ENCODE measurements at regions not wholly inside any gene's neighbourhood (a gene's known extent, or its start where the extent isn't known, plus 50 kb on each side); places are given as distances from the start of the nearest gene placed in this dataset.

- Histone ChIP-seq H3K4me1 (ENCODE audit: low read length) (peaks cover 6% of the 10 kb centered on the region), H2AFZ (ENCODE audit: low read depth, low read length) (no peak overlapping the region)
Observed at GRCh38 chr15:59953392-59953883, 50.7 kb upstream of the FOXB1 start.

GRCh38 chr15:59952960-59953359 is 51.2 kb upstream of the FOXB1 start:
- Histone ChIP-seq H4K20me1 (ENCODE audit: insufficient read depth, low read length) (no peaks in the 10 kb centered on the region), H3K79me2 (ENCODE audit: low read length) (no peaks in the 10 kb centered on the region), H3K9ac (ENCODE audit: low read length) (no peak overlapping the region), H3K4me2 (ENCODE audit: low read length) (no peak overlapping the region), H3K27me3 (ENCODE audit: low read depth, low read length) (no peaks in the 10 kb centered on the region), H3K9me3 (ENCODE audit: insufficient read depth, low read length) (peaks cover 14% of the 10 kb centered on the region), H3K36me3 (replicated peaks; ENCODE audit: low read depth, low read length) (peaks cover 6% of the 10 kb centered on the region), H2AFZ (ENCODE audit: low read depth, low read length) (no peak overlapping the region), H3K27ac (ENCODE audit: low read length) (no peak overlapping the region), H3K4me3 (ENCODE audit: low read length) (no peak overlapping the region), H3K4me1 (ENCODE audit: low read length) (peaks cover 2% of the 10 kb centered on the region)
- no peak for TF ChIP-seq EZH2phosphoT487 (IDR thresholded peaks at IDR 0.05; ENCODE audit: low read depth)
- no peak for TF ChIP-seq CTCF (IDR thresholded peaks at IDR 0.05; ENCODE audit: low read depth, low read length)

More at GRCh38 chr15:59953392-59953883, 50.7 kb upstream of the FOXB1 start:
- TF ChIP-seq EZH2phosphoT487 (IDR thresholded peaks at IDR 0.05; ENCODE audit: low read depth) (no peak), CTCF (IDR thresholded peaks at IDR 0.05; ENCODE audit: low read depth, low read length) (no peak)
- Histone ChIP-seq H3K79me2 (ENCODE audit: low read length) (no peaks in the 10 kb centered on the region), H3K27me3 (ENCODE audit: low read depth, low read length) (no peaks in the 10 kb centered on the region), H3K27ac (ENCODE audit: low read length) (no peak overlapping the region), H4K20me1 (ENCODE audit: insufficient read depth, low read length) (no peaks in the 10 kb centered on the region), H3K9ac (ENCODE audit: low read length) (no peak overlapping the region), H3K4me2 (ENCODE audit: low read length) (no peak overlapping the region), H3K4me3 (ENCODE audit: low read length) (no peak overlapping the region), H3K9me3 (ENCODE audit: insufficient read depth, low read length) (peaks cover 17% of the 10 kb centered on the region), H3K36me3 (replicated peaks; ENCODE audit: low read depth, low read length) (peaks cover 9% of the 10 kb centered on the region)

GRCh38 chr15:59950603-59951388 is 53.3 kb upstream of the FOXB1 start:
- Histone ChIP-seq H4K20me1 (ENCODE audit: insufficient read depth, low read length) (no peaks in the 10 kb centered on the region), H3K9me3 (ENCODE audit: insufficient read depth, low read length) (0 out of 2 replicates have a peak, but pooled peaks cover 5% of the 10 kb centered on the region), H3K27me3 (ENCODE audit: low read depth, low read length) (no peaks in the 10 kb centered on the region), H3K4me3 (ENCODE audit: low read length) (no peak overlapping the region), H2AFZ (ENCODE audit: low read depth, low read length) (no peak overlapping the region), H3K79me2 (ENCODE audit: low read length) (no peaks in the 10 kb centered on the region), H3K4me1 (ENCODE audit: low read length) (no peaks in the 10 kb centered on the region), H3K4me2 (ENCODE audit: low read length) (no peak overlapping the region), H3K9ac (ENCODE audit: low read length) (no peak overlapping the region), H3K36me3 (replicated peaks; ENCODE audit: low read depth, low read length) (no peaks in the 10 kb centered on the region), H3K27ac (ENCODE audit: low read length) (no peak overlapping the region)
- TF ChIP-seq EZH2phosphoT487 (IDR thresholded peaks at IDR 0.05; ENCODE audit: low read depth), result no peak
- no peak for TF ChIP-seq CTCF (IDR thresholded peaks at IDR 0.05; ENCODE audit: low read depth, low read length)

- Histone ChIP-seq H3K27ac (ENCODE audit: low read length) (no peak overlapping the region), H3K9ac (ENCODE audit: low read length) (no peak overlapping the region), H3K4me1 (ENCODE audit: low read length) (no peaks in the 10 kb centered on the region), H3K36me3 (replicated peaks; ENCODE audit: low read depth, low read length) (no peaks in the 10 kb centered on the region), H4K20me1 (ENCODE audit: insufficient read depth, low read length) (no peaks in the 10 kb centered on the region), H3K27me3 (ENCODE audit: low read depth, low read length) (no peaks in the 10 kb centered on the region), H3K79me2 (ENCODE audit: low read length) (no peaks in the 10 kb centered on the region), H3K4me3 (ENCODE audit: low read length) (no peak overlapping the region), H2AFZ (ENCODE audit: low read depth, low read length) (no peak overlapping the region), H3K4me2 (ENCODE audit: low read length) (no peak overlapping the region), H3K9me3 (ENCODE audit: insufficient read depth, low read length) (no peaks in the 10 kb centered on the region)
- TF ChIP-seq EZH2phosphoT487 (IDR thresholded peaks at IDR 0.05; ENCODE audit: low read depth), result no peak
- no peak for TF ChIP-seq CTCF (IDR thresholded peaks at IDR 0.05; ENCODE audit: low read depth, low read length)
Observed at GRCh38 chr15:59948924-59949613, 55.0 kb upstream of the FOXB1 start.

All from OCI-LY3 (cell line).